GM10248 (cell line): ENCODE measurements at regions not wholly inside any gene's neighbourhood (a gene's known extent, or its start where the extent isn't known, plus 50 kb on each side); places are given as distances from the start of the nearest gene placed in this dataset.

Experiments used
- CTCF ChIA-PET: fragments of 300-600 bp; sonication (Branson Sonifier 250); formaldehyde crosslinking; extraction: SDS; loops from one replicate; lab custom pipeline; 2021; ENCODE audit warnings: antibody characterized with exemption; lab: Yijun Ruan, JAX
- POLR2A ChIA-PET: fragments of 350-650 bp; sonication (Branson Sonifier 250); formaldehyde crosslinking; extraction: SDS; loops from one replicate; lab custom pipeline; 2020; ENCODE audit warnings: antibody characterized with exemption; lab: Yijun Ruan, JAX
- DNase-seq: peaks from one replicate; pipeline ENCODE4 v3.0.0; 2012; ENCODE audit errors: extremely low spot score
- TF ChIP-seq, protein P1 (sequence below): IDR thresholded peaks from 2 replicates; pipeline ENCODE4 v1.5.1; 2012; ENCODE audit warnings: mild to moderate bottlenecking, low read depth; ENCODE audit errors: extremely low read depth, missing control alignments, control extremely low read depth

DNA sequence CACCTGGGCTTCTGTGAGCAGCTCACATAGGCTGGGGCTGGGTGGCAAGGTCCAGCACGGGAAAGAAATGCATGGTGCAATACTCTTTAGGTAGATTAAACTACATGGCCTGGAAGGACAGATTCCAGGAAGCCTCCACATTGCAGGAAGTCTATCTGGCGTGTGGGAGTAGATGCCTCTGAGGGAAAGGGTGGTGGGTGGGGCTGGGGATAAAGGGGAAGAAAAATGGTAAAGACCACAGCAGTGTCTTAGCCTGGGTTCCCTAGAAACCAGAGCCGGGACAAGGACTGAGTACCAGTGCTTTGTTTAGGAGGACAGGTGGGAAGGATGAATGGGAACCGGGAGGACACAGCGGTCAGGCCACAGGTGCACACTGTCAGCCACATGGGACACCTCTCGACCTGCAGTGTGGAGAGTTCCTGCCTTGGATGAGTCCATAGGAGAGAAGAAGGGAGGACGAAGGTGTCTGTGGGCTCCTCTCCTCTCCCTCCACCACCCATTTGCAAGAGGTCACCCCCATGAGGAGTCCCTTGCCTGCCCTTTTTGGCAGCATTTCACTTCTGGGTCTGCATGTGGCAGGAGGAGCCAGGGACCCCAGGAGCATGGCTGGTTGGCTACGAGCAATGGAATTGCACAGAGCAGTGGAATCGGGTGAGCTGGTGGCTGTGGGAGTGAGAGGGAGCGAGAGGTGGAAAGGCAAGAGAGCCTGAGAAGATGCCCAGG, 91.5 kb upstream of the HS6ST1 start:
- POLR2A ChIA-PET = no interaction called here
- DNase-seq = no peak
- CTCF ChIA-PET = no interaction called here
- TF ChIP-seq, protein P1, sequence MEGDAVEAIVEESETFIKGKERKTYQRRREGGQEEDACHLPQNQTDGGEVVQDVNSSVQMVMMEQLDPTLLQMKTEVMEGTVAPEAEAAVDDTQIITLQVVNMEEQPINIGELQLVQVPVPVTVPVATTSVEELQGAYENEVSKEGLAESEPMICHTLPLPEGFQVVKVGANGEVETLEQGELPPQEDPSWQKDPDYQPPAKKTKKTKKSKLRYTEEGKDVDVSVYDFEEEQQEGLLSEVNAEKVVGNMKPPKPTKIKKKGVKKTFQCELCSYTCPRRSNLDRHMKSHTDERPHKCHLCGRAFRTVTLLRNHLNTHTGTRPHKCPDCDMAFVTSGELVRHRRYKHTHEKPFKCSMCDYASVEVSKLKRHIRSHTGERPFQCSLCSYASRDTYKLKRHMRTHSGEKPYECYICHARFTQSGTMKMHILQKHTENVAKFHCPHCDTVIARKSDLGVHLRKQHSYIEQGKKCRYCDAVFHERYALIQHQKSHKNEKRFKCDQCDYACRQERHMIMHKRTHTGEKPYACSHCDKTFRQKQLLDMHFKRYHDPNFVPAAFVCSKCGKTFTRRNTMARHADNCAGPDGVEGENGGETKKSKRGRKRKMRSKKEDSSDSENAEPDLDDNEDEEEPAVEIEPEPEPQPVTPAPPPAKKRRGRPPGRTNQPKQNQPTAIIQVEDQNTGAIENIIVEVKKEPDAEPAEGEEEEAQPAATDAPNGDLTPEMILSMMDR = no peak

DNA sequence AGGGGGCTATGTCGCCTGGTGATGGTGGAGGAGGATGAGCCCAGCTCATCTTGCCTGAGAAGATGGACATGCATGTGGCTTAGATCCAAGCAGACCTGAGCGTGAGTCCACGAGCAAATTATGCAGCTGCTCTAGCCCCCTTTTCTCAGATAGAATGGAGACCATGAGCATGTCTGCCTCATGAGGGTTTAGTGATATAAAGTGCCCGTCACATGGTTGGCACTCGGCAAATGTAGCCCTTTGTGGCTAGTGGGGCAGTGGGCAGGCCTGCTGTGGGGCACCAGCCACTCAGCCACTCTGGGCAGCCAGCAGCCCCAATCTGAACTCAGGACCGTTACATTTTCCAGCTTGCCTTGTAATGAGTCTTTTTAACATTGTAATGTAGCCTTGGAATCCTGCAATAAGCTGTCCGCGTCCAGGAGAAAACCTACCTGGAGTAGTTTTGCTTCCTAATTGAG, 92.1 kb upstream of the HS6ST1 start:
- DNase-seq = no peak
- CTCF ChIA-PET = no interaction called here
- POLR2A ChIA-PET = interaction anchor here (0.5 kb wide), 1 partner anchor 606 kb away, joined by 6 read pairs; no protein-coding TSS in a partner anchor
- TF ChIP-seq, protein P1 = no peak

DNA sequence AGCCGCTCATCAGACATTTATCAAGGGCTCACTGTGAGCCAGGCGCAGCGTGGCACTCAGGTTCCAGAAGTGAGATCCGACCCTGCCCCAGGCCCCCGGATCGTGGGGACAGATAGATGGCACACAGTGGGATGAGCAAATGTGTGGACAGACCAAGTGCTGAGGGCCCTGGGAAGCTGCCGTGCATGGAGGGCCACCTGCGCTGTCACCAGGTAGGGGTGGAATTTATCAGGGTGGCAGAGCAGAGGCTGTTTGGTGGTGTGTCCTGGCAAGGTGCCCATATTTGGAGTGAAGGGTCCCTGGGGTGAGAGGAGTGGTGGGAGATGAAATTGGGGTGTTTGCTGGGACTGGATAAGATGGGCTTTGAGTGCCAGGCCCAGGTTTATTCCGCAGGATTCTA, 92.8 kb upstream of the HS6ST1 start:
- CTCF ChIA-PET = no interaction called here
- TF ChIP-seq, protein P1 = no peak
- POLR2A ChIA-PET = interaction anchor here (0.5 kb wide), 1 partner anchor 607 kb away, joined by 6 read pairs; no protein-coding TSS in a partner anchor
- DNase-seq = no peak

DNA sequence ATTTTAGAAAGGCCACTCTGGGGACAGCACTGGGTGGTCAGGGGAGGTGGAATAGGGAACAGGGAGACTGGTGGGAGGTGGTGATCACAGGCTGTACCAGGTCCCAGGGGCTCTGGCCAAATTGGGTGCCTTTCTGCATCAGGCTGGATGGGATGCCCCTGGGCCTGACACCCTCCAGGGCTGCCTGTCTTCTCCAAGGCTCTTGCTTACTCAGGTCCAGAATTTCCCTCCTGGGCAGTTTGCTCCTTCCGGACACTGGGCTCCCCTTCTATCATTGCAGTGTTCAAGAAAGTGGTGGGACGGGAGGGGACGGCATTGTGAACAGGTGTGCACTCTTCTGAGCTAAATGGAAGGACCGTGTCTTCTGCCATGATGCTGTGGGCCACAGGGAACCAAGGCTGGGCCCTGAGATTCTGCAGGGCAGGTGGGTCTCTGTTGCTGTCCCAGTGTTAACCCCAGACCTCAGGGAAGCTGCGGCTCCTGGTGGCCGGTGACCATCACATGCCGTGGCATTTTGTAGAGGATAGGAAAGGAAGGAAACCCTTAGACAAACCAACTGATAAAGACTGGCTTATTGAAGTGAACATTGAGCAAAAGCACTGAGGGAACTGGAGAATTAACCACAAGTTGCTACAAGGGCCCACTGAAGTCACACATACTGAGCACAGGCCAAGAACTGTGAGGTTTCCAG, 93.7 kb upstream of the HS6ST1 start:
- TF ChIP-seq, protein P1 = no peak
- POLR2A ChIA-PET = no interaction called here
- CTCF ChIA-PET = no interaction called here
- no peak for DNase-seq

DNA sequence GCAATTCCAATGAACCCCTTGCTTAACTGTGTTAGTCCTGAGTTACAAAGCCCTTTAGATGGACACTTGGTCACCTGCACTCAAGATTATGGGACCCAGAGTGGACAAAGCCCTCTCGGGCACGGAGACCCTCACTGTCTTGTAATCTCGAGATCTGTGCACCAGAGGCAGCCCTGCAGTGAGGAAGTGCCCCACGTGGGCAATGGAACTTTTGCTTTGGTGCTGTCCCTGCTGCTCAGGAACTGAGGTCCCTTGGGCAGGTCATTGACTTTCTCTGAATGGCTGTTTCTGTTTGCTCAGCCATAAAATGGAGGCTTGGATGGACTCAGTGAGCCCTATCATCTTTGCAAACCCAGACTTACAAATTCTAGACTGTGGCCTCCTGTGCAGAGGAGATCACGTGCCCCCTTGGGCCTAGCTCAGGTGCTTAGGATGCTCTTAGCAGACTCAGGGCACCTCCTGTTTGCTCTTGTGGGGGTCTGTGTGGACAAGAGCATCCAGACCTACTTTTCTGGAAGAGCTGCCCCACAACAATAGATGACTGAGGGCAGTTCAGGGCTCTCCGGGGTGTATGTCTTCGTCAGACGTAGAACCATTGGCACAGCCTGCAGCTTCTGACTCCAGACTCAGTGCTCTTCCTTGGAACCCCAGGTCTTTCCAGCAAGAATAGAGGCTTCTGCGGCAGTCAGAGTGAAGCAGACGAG, 94.5 kb upstream of the HS6ST1 start:
- ChIA-PET POLR2A (no interaction called here), CTCF (interaction anchor here (1.6 kb wide), 1 partner anchor 9 kb away, joined by 6 read pairs; no protein-coding TSS in a partner anchor)
- no peak for DNase-seq
- TF ChIP-seq, protein P1 = no peak

DNA sequence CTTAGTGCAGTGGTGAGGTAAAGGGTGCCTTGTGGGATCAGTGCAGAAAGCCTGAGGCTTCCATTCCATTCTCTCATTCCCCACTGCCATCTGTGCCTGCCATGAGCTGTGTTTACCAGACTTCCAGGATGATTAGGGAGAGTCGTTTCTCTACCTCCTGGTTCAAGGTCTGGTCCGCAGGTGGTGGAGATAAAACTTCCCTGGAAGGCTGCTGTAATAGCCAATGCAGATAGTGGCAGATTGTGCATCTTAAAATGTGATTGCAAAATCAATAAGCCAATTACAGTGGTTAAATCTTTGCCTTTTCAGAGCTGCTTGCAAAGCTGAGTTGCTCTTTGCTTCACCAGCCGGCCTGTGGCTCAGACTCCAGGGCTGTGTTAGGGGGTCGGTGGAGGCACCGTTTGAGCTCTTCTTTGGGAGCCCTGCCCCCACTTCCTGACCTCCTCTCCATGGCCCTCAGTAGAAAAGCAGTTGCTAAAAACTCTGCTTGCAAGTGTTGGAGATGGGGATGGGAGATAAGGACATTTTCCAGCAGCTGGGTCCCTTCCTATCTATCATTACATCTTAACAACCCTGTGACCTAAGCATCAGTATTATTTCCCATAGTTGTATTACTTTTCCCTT, 95.2 kb upstream of the HS6ST1 start:
- TF ChIP-seq, protein P1 = no peak
- POLR2A ChIA-PET = no interaction called here
- no peak for DNase-seq
- CTCF ChIA-PET = interaction anchor here (1.6 kb wide), 1 partner anchor 9 kb away, joined by 6 read pairs; no protein-coding TSS in a partner anchor
